ENCODE measurements at regions not wholly inside any gene's neighbourhood (a gene's known extent, or its start where the extent isn't known, plus 50 kb on each side); places are given as distances from the start of the nearest gene placed in this dataset.

DNA sequence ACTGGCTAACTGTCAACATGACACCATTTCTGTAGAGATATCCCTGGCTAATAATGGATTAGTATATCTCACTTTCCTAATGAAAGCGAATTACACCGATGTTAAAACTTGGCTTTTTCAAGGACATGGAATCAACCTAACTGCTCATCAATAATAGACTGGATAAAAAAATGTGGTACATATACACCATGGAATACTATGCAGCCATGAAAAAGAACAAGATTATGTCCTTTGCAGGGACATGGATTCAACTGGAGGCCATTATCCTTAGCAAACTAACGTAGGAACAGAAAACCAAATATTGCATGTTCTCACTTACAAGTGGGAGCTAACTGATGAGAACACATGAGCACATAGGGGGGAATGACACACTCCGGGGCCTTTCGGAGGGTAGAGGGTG, 62.6 kb downstream of the ZIC1 start:
- DNase-seq (ENCODE audit: low read depth in 1 of 2, low spot score in 1 of 2) (no peak), FAIRE-seq (no peak), ATAC-seq (no peak)
- no peaks in the 10 kb centered on the region for H3K4me1 ChIP-seq
- no peak overlapping the region for H3K4me2 ChIP-seq
- H3K9me3 ChIP-seq: no peaks in the 10 kb centered on the region
- no peak for TF ChIP-seq ELK1 (IDR thresholded peaks at IDR 0.05; ENCODE audit: low read depth, low read length)
- TF ChIP-seq KDM1A (IDR thresholded peaks at IDR 0.05; ENCODE audit: low read depth): no peak
- WGBS (ENCODE audit: missing lambda C conversion rate): 15% methylated on average over 5 of the region's 5 CpGs
- H3K27ac ChIP-seq: no peak overlapping the region
- CTCF ChIA-PET: no interaction called here
- POLR2A ChIA-PET: no interaction called here
- H3K4me3 ChIP-seq: no peak overlapping the region

GRCh38 chr3:147472846-147473245, 63.7 kb downstream of the ZIC1 start:
- H3K4me3 ChIP-seq: no peak overlapping the region
- WGBS (ENCODE audit: missing lambda C conversion rate): 47% methylated on average over 1 of the region's 1 CpG
- ChIA-PET POLR2A (no interaction called here), CTCF (no interaction called here)
- FAIRE-seq (no peak), DNase-seq (ENCODE audit: low read depth in 1 of 2, low spot score in 1 of 2) (no peak), ATAC-seq (no peak)
- no peak overlapping the region for H3K27ac ChIP-seq
- no peaks in the 10 kb centered on the region for H3K4me1 ChIP-seq
- TF ChIP-seq ZNF302 (CRISPR knock-in tag; IDR thresholded peaks at IDR 0.05): no peak
- no peak for TF ChIP-seq PHF8 (IDR thresholded peaks at IDR 0.05; ENCODE audit: borderline replicate concordance, low read depth)
- TF ChIP-seq CBX8 (IDR thresholded peaks at IDR 0.05): no peak
- TF ChIP-seq, protein P1, sequence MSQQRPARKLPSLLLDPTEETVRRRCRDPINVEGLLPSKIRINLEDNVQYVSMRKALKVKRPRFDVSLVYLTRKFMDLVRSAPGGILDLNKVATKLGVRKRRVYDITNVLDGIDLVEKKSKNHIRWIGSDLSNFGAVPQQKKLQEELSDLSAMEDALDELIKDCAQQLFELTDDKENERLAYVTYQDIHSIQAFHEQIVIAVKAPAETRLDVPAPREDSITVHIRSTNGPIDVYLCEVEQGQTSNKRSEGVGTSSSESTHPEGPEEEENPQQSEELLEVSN (IDR thresholded peaks at IDR 0.05; ENCODE audit: borderline replicate concordance, low read depth): no peak
- TF ChIP-seq ZSCAN20 (CRISPR knock-in tag; IDR thresholded peaks at IDR 0.05): no peak
- TF ChIP-seq, protein P2, sequence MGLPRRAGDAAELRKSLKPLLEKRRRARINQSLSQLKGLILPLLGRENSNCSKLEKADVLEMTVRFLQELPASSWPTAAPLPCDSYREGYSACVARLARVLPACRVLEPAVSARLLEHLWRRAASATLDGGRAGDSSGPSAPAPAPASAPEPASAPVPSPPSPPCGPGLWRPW (IDR thresholded peaks at IDR 0.05): no peak
- TF ChIP-seq CTCF (IDR thresholded peaks at IDR 0.05): no peak
- TF ChIP-seq, protein P3, sequence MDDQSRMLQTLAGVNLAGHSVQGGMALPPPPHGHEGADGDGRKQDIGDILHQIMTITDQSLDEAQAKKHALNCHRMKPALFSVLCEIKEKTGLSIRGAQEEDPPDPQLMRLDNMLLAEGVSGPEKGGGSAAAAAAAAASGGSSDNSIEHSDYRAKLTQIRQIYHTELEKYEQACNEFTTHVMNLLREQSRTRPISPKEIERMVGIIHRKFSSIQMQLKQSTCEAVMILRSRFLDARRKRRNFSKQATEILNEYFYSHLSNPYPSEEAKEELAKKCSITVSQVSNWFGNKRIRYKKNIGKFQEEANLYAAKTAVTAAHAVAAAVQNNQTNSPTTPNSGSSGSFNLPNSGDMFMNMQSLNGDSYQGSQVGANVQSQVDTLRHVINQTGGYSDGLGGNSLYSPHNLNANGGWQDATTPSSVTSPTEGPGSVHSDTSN (IDR thresholded peaks at IDR 0.05): no peak
- no peak for TF ChIP-seq TP53 (CRISPR knock-in tag; IDR thresholded peaks at IDR 0.05)
- no peak for TF ChIP-seq POLR2A (IDR thresholded peaks at IDR 0.05; ENCODE audit: low read length)
- TF ChIP-seq CEBPB (IDR thresholded peaks at IDR 0.05): no peak
- no peak for TF ChIP-seq HEYL (CRISPR knock-in tag; IDR thresholded peaks at IDR 0.05)
- TF ChIP-seq KDM1A (IDR thresholded peaks at IDR 0.05; ENCODE audit: low read depth): no peak
- TF ChIP-seq EHF (CRISPR knock-in tag; IDR thresholded peaks at IDR 0.05): no peak
- TF ChIP-seq EP300 (IDR thresholded peaks at IDR 0.05): no peak
- no peak for TF ChIP-seq JUNB (IDR thresholded peaks at IDR 0.05)
- no peak for TF ChIP-seq RCOR1 (IDR thresholded peaks at IDR 0.05; ENCODE audit: low read depth, low read length)
- no peak overlapping the region for H3K4me2 ChIP-seq
- H3K9me3 ChIP-seq: no peaks in the 10 kb centered on the region

DNA sequence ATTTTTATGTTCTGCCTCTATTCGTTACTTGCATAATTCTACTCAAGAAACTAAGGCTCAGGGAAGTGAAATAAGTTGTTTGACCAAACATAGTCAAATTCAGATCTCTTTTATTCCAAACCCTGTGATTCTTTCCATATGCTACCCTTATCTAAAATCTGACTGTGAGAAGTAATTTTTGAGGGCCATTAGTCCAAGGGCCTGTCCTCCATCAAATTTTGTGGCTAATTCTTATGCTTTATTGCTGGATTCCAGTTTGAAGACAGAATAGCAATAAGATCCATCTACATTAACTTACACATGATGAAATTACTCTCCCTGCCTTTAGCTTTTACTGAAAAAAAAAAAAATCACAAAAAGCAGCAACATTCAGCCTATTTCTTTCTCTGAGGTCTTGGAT, 74.0 kb downstream of the ZIC1 start:
- Histone ChIP-seq H3K27ac (no peak overlapping the region), H3K9me3 (no peaks in the 10 kb centered on the region), H3K4me3 (no peak overlapping the region), H3K4me1 (no peaks in the 10 kb centered on the region), H3K4me2 (no peak overlapping the region)
- DNase-seq (ENCODE audit: low read depth in 1 of 2, low spot score in 1 of 2) (no peak), ATAC-seq (no peak), FAIRE-seq (no peak)
- ChIA-PET CTCF (no interaction called here), POLR2A (no interaction called here)
- WGBS (ENCODE audit: missing lambda C conversion rate): 6% methylated on average over 1 of the region's 1 CpG
- TF ChIP-seq NR3C1 (IDR thresholded peaks at IDR 0.05): no peak
- no peak for TF ChIP-seq ZNF302 (CRISPR knock-in tag; IDR thresholded peaks at IDR 0.05)
- no peak for TF ChIP-seq JUN (IDR thresholded peaks at IDR 0.05)
- TF ChIP-seq BHLHE40 (IDR thresholded peaks at IDR 0.05; ENCODE audit: low read depth, low read length): no peak
- no peak for TF ChIP-seq NPAS2 (CRISPR knock-in tag; IDR thresholded peaks at IDR 0.05; ENCODE audit: borderline replicate concordance)
- TF ChIP-seq POLR2AphosphoS2 (conservative IDR thresholded peaks at IDR 0.05; ENCODE audit: low read length): no peak
- no peak for TF ChIP-seq KDM1A (IDR thresholded peaks at IDR 0.05; ENCODE audit: low read depth)
- TF ChIP-seq HOXA7 (CRISPR knock-in tag; IDR thresholded peaks at IDR 0.05): no peak
- no peak for TF ChIP-seq NFE2L2 (conservative IDR thresholded peaks at IDR 0.05; ENCODE audit: low read length)
- TF ChIP-seq, protein P4, sequence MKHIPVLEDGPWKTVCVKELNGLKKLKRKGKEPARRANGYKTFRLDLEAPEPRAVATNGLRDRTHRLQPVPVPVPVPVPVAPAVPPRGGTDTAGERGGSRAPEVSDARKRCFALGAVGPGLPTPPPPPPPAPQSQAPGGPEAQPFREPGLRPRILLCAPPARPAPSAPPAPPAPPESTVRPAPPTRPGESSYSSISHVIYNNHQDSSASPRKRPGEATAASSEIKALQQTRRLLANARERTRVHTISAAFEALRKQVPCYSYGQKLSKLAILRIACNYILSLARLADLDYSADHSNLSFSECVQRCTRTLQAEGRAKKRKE (CRISPR knock-in tag; IDR thresholded peaks at IDR 0.05; ENCODE audit: low read depth): no peak
- TF ChIP-seq, protein P5, sequence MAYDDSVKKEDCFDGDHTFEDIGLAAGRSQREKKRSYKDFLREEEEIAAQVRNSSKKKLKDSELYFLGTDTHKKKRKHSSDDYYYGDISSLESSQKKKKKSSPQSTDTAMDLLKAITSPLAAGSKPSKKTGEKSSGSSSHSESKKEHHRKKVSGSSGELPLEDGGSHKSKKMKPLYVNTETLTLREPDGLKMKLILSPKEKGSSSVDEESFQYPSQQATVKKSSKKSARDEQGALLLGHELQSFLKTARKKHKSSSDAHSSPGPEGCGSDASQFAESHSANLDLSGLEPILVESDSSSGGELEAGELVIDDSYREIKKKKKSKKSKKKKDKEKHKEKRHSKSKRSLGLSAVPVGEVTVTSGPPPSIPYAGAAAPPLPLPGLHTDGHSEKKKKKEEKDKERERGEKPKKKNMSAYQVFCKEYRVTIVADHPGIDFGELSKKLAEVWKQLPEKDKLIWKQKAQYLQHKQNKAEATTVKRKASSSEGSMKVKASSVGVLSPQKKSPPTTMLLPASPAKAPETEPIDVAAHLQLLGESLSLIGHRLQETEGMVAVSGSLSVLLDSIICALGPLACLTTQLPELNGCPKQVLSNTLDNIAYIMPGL (CRISPR knock-in tag; IDR thresholded peaks at IDR 0.05; ENCODE audit: borderline replicate concordance): no peak
- TF ChIP-seq EHF (CRISPR knock-in tag; IDR thresholded peaks at IDR 0.05): no peak
- TF ChIP-seq MAZ (IDR thresholded peaks at IDR 0.05; ENCODE audit: borderline replicate concordance, low read depth, low read length): no peak
